ENCODE measurements at regions not wholly inside any gene's neighbourhood (a gene's known extent, or its start where the extent isn't known, plus 50 kb on each side); places are given as distances from the start of the nearest gene placed in this dataset.

GRCh38 chrX:113675278-113675677 lies 834.6 kb upstream of the AMOT start:
- TF ChIP-seq RAD21 (CRISPR knock-in tag; IDR thresholded peaks at IDR 0.05) (no peak), MXD1 (CRISPR knock-in tag; IDR thresholded peaks at IDR 0.05) (no peak), RFXANK (CRISPR knock-in tag; IDR thresholded peaks at IDR 0.05) (no peak), POLR2A (IDR thresholded peaks at IDR 0.05; ENCODE audit: insufficient read depth in 1 of 2, low read depth in 2 of 2, low read length in 2 of 2) (no peak), NR2C2 (CRISPR knock-in tag; IDR thresholded peaks at IDR 0.05; ENCODE audit: borderline replicate concordance) (no peak), JUN (CRISPR knock-in tag; IDR thresholded peaks at IDR 0.05) (no peak), HDAC1 (CRISPR knock-in tag; IDR thresholded peaks at IDR 0.05) (no peak), FOXA3 (CRISPR knock-in tag; IDR thresholded peaks at IDR 0.05) (no peak)
